Right kidney (tissue), 1 donor: ENCODE measurements at regions not wholly inside any gene's neighbourhood (a gene's known extent, or its start where the extent isn't known, plus 50 kb on each side); places are given as distances from the start of the nearest gene placed in this dataset.
"Not testable (repeated sequence)": the region's sequence is repeated elsewhere in the genome, so short reads cannot be mapped to it uniquely, and the experiment has no call there.

ENCODE experiments used
- DNase-seq: peaks from one replicate; pipeline ENCODE4 v3.0.0-alpha.2; 2016

DNA sequence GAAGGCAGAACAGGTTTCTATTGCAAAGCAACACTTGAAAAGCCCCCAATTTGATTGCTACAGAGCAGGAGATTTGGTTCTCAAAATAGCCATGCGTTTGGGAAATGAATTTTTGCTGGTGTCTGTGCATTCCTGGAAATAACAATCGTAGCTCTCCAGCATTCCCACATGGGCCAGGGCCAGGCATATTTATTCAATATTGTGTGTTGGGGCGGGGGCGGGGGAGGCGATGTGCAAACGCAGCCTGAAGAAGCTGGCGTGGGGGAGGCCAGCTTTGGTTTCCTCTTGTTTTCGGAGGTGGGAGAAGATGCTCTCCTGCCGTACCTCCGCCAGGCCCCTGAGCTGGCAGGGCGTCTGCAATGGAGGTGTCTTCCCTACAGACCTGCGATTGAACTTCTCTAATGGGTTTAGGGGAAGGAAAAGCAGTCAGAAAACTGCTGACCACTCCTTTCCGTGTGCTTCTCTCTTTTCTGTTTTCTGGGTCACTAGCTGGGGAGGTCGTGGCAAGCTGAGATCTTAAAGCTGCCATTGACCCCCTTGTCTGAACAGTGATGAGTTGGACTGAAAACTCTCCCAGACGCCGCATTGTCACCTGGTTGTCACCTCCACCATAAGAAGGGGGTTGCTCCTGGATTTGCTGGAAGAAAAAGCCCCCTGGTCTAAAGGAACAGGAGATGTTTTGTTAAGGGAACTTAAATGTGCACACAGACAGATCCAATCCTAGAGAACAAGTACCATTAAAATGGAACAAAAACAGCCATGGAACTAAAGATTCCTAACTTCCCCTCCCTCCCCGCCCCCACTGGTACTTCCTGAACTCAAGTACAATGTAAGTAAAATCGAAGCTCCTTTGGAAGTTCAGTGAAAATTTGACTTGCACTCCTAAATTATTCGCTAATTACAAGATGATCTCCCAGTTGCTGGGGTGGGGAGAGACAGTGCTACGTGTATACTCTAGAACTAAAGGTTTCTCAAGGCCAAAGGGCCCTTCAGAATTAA is 56.4 kb upstream of the HABP2 start:
- no peak for DNase-seq

GRCh38 chr10:113497198-113497597 is 55.7 kb upstream of the HABP2 start:
- no peak for DNase-seq

DNA sequence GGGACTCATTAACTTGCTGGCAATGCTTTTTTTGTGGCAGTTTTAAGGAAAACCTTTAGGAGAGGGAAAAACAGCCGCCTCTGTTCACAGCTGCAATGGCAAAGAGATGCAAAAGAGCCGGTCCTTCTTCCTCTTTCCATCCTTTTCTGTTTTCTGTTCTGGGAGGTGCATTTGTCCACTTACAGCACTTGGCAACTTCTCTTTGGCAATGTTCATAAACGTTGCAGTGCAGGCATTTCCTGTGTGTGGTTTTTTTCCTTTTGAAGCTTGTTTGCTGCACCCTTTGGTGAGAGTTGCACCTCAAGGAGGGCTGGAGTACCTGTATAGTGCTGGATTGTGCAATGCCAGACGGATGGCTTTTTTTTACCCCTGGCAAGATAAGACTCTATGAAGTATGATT is 53.9 kb upstream of the HABP2 start:
- DNase-seq = no peak

DNA sequence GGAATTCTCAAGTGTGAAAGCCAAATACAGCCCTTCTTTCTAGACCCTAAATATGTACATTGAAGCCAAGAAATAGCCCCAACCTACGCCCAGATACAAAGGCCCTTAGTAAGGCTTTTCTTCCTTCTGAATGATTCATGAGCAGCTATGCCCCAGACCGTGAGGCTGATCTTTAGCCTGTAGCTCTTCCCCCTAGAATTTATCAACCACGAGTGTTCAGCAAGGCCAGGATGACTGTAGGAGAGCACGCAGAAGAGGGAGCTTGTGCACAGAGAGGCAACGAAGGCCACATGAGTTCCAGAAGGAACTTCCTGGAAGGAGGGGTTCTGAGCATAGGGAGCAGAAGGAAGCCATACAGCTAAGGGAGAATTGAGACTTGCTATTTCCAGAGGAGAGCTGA is 53.0 kb upstream of the HABP2 start:
- no peak for DNase-seq

DNA sequence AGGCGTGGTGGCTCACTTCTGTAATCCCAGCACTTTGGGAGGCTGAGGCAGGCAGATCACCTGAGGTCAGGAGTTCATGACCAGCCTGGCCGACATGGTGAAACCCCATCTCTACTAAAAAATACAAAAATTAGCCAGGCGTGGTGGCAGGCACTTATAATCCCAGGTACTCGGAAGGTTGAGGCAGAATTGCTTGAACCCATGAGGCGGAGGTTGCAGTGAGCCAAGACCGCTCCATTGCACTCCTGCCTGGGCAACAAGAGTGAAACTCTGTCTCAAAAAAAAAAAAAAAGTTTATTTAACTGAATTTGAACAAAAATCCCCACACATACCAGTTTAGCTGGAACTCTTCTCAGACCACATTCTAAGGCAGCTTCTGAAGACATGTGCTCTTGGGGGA is 51.8 kb upstream of the HABP2 start:
- not testable (repeated sequence) for DNase-seq
